ENCODE measurements at regions not wholly inside any gene's neighbourhood (a gene's known extent, or its start where the extent isn't known, plus 50 kb on each side); places are given as distances from the start of the nearest gene placed in this dataset.
A peak's percentile ranks its signal among the peaks of the same experiment; 100 is the strongest.

DNA sequence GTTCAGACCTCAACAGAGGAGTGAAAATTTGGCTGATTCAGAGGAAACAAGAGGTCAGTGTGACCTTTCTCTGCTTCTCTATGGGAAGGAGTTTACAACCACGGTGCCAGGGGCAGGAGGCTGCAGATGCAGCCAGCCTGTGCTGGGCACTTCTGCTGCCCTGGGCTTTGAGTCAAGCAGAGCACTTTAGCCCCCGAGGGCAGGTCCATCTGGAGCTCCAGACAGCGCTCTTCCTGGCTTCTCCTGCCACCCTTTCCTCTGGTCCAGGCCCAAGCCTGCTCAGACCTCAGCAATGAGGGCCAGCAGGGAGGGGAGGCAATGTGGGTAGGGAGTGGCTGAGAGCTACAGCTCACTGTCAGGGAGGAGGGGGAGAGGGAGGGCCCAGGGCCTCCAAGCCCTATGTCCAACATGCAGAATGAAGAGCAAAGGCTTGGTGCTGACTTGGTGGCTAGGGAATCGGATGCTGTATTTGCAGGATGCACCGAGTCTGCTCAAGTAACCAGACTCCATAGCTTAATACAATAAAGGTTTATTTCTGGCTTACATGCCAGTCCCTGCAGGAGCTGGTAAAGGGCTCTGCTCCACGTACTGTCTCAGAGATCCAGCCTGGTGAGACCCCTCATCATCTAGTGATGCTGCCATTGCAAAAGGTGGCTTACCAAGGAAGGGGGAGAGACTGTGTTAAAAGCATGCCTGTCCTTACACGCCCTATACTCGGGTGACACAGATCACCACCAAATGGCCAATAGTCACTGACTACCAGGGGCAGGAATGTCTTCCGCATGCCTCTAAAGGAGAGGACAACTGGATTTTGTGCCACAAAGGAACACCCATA lies 481.6 kb downstream of the RPS24 start:
- no peak for DNase-seq (ENCODE audit: low read depth)
- TF ChIP-seq, protein P1, sequence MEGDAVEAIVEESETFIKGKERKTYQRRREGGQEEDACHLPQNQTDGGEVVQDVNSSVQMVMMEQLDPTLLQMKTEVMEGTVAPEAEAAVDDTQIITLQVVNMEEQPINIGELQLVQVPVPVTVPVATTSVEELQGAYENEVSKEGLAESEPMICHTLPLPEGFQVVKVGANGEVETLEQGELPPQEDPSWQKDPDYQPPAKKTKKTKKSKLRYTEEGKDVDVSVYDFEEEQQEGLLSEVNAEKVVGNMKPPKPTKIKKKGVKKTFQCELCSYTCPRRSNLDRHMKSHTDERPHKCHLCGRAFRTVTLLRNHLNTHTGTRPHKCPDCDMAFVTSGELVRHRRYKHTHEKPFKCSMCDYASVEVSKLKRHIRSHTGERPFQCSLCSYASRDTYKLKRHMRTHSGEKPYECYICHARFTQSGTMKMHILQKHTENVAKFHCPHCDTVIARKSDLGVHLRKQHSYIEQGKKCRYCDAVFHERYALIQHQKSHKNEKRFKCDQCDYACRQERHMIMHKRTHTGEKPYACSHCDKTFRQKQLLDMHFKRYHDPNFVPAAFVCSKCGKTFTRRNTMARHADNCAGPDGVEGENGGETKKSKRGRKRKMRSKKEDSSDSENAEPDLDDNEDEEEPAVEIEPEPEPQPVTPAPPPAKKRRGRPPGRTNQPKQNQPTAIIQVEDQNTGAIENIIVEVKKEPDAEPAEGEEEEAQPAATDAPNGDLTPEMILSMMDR (IDR thresholded peaks at IDR 0.05; ENCODE audit: low read depth, low read length, missing control alignments) = no peak
- in situ Hi-C loops (cut with HindIII; ENCODE audit: low sequenced_read_pairs) = no loop called here
- H3K4me3 ChIP-seq (ENCODE audit: low read depth, low read length) = no peak overlapping the region

DNA sequence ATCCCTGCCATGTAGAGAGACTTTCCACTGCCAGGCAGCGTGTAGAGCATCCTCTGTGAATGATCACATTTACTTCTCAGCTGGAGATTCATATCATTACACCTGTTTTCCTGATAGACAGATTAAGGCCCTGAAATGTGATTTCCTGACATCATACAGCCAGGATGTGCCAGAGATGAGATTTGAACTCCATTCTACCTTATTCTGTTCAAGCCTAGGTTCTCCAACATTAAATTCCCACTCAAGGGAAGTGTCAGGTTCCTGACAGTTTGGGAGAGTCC lies 482.1 kb downstream of the RPS24 start:
- in situ Hi-C loops (cut with HindIII; ENCODE audit: low sequenced_read_pairs) = no loop called here
- TF ChIP-seq, protein P1 (IDR thresholded peaks at IDR 0.05; ENCODE audit: low read depth, low read length, missing control alignments) = no peak
- no peak overlapping the region for H3K4me3 ChIP-seq (ENCODE audit: low read depth, low read length)
- DNase-seq (ENCODE audit: low read depth) = no peak

DNA sequence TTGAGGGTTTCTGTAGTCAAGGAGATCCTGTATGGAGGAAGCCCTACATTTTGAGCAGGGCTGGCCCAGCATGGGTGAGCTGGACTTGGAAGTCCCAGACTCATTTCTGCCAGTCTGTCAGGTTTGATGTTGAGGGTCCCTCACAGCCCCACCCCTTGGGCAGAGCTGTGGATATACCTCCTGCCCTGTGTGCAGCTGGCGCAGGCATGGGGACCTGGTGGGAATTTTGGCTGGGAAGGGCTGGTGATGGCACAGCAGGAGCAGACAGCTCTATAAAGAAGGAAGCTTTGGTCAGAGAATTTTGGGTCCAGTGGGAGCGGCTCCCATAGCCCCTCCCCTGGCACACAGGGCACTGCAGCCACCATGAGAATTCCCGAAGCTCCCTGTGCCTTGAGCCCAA lies 482.6 kb downstream of the RPS24 start:
- no peak for DNase-seq (ENCODE audit: low read depth)
- TF ChIP-seq, protein P1 (IDR thresholded peaks at IDR 0.05; ENCODE audit: low read depth, low read length, missing control alignments) = no peak
- in situ Hi-C loops (cut with HindIII; ENCODE audit: low sequenced_read_pairs) = no loop called here
- H3K4me3 ChIP-seq (ENCODE audit: low read depth, low read length) = no peak overlapping the region

DNA sequence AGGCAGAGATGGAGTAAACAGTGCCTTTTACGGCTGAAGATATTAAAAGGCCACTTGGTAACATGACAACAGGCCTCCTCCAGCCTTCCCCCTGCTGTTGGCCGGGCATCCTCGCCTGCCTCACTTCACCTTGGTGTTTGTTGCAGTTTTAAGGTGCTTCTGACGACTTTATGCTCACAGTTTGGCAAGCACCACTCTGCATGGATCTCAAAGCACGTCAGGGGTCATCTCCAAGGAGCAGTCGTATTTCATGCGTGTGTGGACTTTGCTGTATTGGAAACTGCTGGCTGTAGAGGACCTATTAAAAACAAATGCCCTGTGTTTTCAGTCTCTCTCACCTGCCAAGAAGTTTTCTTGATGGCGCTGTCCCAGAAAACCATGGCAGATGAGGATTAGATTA lies 483.1 kb downstream of the RPS24 start:
- TF ChIP-seq, protein P1 (IDR thresholded peaks at IDR 0.05; ENCODE audit: low read depth, low read length, missing control alignments) = no peak
- DNase-seq (ENCODE audit: low read depth) = no peak
- no peak overlapping the region for H3K4me3 ChIP-seq (ENCODE audit: low read depth, low read length)
- in situ Hi-C loops (cut with HindIII; ENCODE audit: low sequenced_read_pairs) = no loop called here

DNA sequence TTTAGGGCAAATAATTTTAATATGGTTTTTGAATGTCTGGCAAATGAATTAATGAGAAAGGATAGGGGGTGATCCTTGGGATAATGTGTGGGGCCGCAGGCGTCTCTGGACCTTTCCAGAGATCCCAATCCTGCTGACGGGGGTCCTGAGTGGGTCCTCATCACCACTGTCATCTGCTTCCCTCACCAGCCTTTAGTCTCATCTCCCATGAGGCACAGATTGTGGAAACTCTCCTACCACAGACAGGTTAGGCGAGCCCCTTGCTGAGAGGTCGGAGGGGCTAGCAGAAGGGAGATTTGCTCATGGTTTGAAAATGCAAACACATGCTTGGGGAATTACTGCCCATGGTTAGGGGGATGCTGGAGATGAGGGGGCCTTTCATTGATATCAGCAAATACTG lies 484.6 kb downstream of the RPS24 start:
- in situ Hi-C loops (cut with HindIII; ENCODE audit: low sequenced_read_pairs) = no loop called here
- TF ChIP-seq, protein P1 (IDR thresholded peaks at IDR 0.05; ENCODE audit: low read depth, low read length, missing control alignments) = no peak
- no peak overlapping the region for H3K4me3 ChIP-seq (ENCODE audit: low read depth, low read length)
- no peak for DNase-seq (ENCODE audit: low read depth)

DNA sequence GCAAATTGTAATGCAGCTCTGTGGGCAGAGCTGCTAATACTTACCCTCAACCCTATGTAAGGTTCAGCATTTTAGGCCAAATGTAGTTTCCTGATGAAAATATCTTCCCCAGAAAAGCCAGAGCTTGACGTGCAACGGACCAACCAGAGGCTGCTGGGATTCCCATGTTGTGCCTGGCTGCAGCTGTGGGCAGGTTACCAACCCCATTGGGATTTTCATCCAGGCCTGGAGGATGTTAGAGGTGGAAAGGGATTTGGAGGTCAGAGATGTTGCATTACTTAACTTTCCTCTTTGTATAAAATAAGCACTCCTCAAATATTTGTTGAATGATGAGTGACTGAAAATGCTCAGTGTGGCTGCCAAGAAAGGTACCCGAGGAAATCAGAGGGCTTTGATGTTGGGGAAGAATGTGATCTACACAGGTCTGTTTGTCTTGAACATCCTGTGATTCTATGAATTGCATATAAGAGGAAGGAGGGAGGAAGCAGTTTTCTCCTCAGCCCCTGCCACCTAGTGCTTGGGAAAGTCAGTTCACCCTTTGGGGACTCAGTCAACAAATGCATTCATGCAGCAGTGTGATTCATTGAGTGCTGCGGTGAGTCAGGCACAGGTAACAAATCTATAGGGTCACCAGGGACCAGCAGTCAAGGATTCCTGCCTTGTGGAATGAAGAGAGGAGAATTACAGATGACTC lies 487.2 kb downstream of the RPS24 start:
- peak; percentile 48 for DNase-seq (ENCODE audit: low read depth)
- in situ Hi-C loops (cut with HindIII; ENCODE audit: low sequenced_read_pairs) = no loop called here
- TF ChIP-seq, protein P1 (IDR thresholded peaks at IDR 0.05; ENCODE audit: low read depth, low read length, missing control alignments) = peak; percentile 66
- no peak overlapping the region for H3K4me3 ChIP-seq (ENCODE audit: low read depth, low read length)
